Left ventricle myocardium superior (tissue), 1 donor: ENCODE measurements at regions not wholly inside any gene's neighbourhood (a gene's known extent, or its start where the extent isn't known, plus 50 kb on each side); places are given as distances from the start of the nearest gene placed in this dataset.

ENCODE experiments used
- ATAC-seq: fragments of 200-7000 bp; cut with Tn5 transposase; one replicate; pipeline ENCODE4 v1.9.1; 2020; ENCODE audit warnings: mild to moderate bottlenecking, moderate library complexity
- DNase-seq: peaks from one replicate; pipeline ENCODE4 v3.0.0-alpha.2; 2020
- intact Hi-C: fragments of 100-400 bp; cut with micrococcal nuclease; formaldehyde crosslinking; loops from one replicate; pipeline ENCODE4 v1.11.0; 2022
- donor health status: DM: no; HTN: yes; CAD: no; lungs with severe emphysema.

- intact Hi-C loops = no loop called here
- ATAC-seq (no peak), DNase-seq (no peak)
These were observed 115.7 kb downstream of the ACKR3 start for GRCh38 chr2:236685361-236685760.

GRCh38 chr2:236685979-236686520, 116.4 kb downstream of the ACKR3 start:
- no peak for DNase-seq
- intact Hi-C loops = no loop called here
- ATAC-seq = no peak

GRCh38 chr2:236686561-236686960, 116.9 kb downstream of the ACKR3 start:
- ATAC-seq = no peak
- no peak for DNase-seq

GRCh38 chr2:236687296-236687965, 117.8 kb downstream of the ACKR3 start:
- intact Hi-C loops = no loop called here
- peak; percentile 70 for ATAC-seq
- DNase-seq = peak; percentile 66

More at GRCh38 chr2:236686561-236686960, 116.9 kb downstream of the ACKR3 start:
- intact Hi-C loops = no loop called here

GRCh38 chr2:236688157-236688556, 118.5 kb downstream of the ACKR3 start:
- no peak for DNase-seq
- intact Hi-C loops = no loop called here

GRCh38 chr2:236688563-236689392, 119.2 kb downstream of the ACKR3 start:
- ATAC-seq = peak; percentile 55
- intact Hi-C loops = no loop called here

More at GRCh38 chr2:236688157-236688556, 118.5 kb downstream of the ACKR3 start:
- ATAC-seq = peak; percentile 17

GRCh38 chr2:236689393-236689700, 119.7 kb downstream of the ACKR3 start:
- intact Hi-C loops = no loop called here
- DNase-seq = no peak

More at GRCh38 chr2:236688563-236689392, 119.2 kb downstream of the ACKR3 start:
- DNase-seq = no peak

GRCh38 chr2:236689981-236690380, 120.4 kb downstream of the ACKR3 start:
- DNase-seq = no peak
- intact Hi-C loops = no loop called here
- ATAC-seq = no peak

More at GRCh38 chr2:236689393-236689700, 119.7 kb downstream of the ACKR3 start:
- ATAC-seq = no peak

GRCh38 chr2:236690726-236691125, 121.1 kb downstream of the ACKR3 start:
- no peak for DNase-seq
- intact Hi-C loops = no loop called here

GRCh38 chr2:236691799-236692167, 122.2 kb downstream of the ACKR3 start:
- intact Hi-C loops = no loop called here
- DNase-seq = no peak
- ATAC-seq = no peak

More at GRCh38 chr2:236690726-236691125, 121.1 kb downstream of the ACKR3 start:
- no peak for ATAC-seq

- intact Hi-C loops = no loop called here
- ATAC-seq (no peak), DNase-seq (no peak)
These were observed 123.3 kb downstream of the ACKR3 start for GRCh38 chr2:236692937-236693336.

GRCh38 chr2:236693531-236693930, 123.9 kb downstream of the ACKR3 start:
- no peak for DNase-seq
- intact Hi-C loops = no loop called here
- ATAC-seq = no peak

- intact Hi-C loops = no loop called here
- ATAC-seq (no peak), DNase-seq (no peak)
These were observed 124.7 kb downstream of the ACKR3 start for GRCh38 chr2:236694146-236694888.

GRCh38 chr2:236696834-236697233, 127.2 kb downstream of the ACKR3 start:
- DNase-seq = no peak
- intact Hi-C loops = no loop called here
- ATAC-seq = no peak

GRCh38 chr2:236698016-236698627, 128.5 kb downstream of the ACKR3 start:
- DNase-seq (no peak), ATAC-seq (no peak)
- intact Hi-C loops = no loop called here

- ATAC-seq = no peak
- DNase-seq = no peak
- intact Hi-C loops = no loop called here
These were observed 131.1 kb downstream of the ACKR3 start for GRCh38 chr2:236700703-236701102.

- DNase-seq (no peak), ATAC-seq (no peak)
- intact Hi-C loops = no loop called here
These were observed 133.2 kb downstream of the ACKR3 start for GRCh38 chr2:236702657-236703372.

- intact Hi-C loops = no loop called here
- DNase-seq (no peak), ATAC-seq (no peak)
These were observed 133.7 kb downstream of the ACKR3 start for GRCh38 chr2:236703373-236703709.

- DNase-seq (no peak), ATAC-seq (no peak)
- intact Hi-C loops = no loop called here
These were observed 134.3 kb downstream of the ACKR3 start for GRCh38 chr2:236703906-236704305.
